ENCODE measurements at regions not wholly inside any gene's neighbourhood (a gene's known extent, or its start where the extent isn't known, plus 50 kb on each side); places are given as distances from the start of the nearest gene placed in this dataset.

DNA sequence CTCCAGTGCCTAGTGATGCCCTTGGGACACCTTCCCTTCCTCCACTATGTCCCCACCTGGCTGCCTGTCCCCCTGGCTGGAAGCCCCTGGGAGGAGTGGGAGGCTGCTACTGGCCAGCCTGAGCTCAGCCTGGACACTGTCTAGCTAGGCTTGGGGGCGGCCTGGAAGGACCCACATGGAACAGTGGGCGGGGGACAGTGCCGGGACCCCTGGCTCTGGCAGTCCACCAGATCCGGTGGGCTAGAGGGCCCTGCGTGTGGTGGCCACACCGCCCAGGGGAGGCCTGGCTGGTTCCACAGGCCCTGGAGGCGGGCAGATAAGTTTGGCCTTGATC is 388.0 kb upstream of the TNRC6C start:
- Histone ChIP-seq H3F3A (ENCODE audit: insufficient read depth) (no peaks in the 10 kb centered on the region), H3K4me3 (ENCODE audit: insufficient read depth, low read length, poor library complexity, severe bottlenecking) (no peak overlapping the region), H3K9me2 (replicated peaks; ENCODE audit: insufficient read depth, low read length) (no peaks in the 10 kb centered on the region), H3K36me3 (ENCODE audit: low read length) (no peaks in the 10 kb centered on the region), H3K4me2 (ENCODE audit: low read depth, low read length, poor library complexity, severe bottlenecking) (no peak overlapping the region), H3K79me2 (ENCODE audit: insufficient read depth, low read length) (no peaks in the 10 kb centered on the region), H3K27me3 (ENCODE audit: low read length) (no peaks in the 10 kb centered on the region), H2AFZ (ENCODE audit: low read depth, low read length, severe bottlenecking) (no peak overlapping the region), H3K9ac (ENCODE audit: low read length) (no peak overlapping the region), H4K20me1 (ENCODE audit: low read depth, low read length) (no peaks in the 10 kb centered on the region), H3K9me3 (ENCODE audit: insufficient read depth, low read length) (no peaks in the 10 kb centered on the region), H3K27ac (ENCODE audit: low read depth, low read length) (no peak overlapping the region)
- TF ChIP-seq, protein P1, sequence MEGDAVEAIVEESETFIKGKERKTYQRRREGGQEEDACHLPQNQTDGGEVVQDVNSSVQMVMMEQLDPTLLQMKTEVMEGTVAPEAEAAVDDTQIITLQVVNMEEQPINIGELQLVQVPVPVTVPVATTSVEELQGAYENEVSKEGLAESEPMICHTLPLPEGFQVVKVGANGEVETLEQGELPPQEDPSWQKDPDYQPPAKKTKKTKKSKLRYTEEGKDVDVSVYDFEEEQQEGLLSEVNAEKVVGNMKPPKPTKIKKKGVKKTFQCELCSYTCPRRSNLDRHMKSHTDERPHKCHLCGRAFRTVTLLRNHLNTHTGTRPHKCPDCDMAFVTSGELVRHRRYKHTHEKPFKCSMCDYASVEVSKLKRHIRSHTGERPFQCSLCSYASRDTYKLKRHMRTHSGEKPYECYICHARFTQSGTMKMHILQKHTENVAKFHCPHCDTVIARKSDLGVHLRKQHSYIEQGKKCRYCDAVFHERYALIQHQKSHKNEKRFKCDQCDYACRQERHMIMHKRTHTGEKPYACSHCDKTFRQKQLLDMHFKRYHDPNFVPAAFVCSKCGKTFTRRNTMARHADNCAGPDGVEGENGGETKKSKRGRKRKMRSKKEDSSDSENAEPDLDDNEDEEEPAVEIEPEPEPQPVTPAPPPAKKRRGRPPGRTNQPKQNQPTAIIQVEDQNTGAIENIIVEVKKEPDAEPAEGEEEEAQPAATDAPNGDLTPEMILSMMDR (IDR thresholded peaks at IDR 0.05; ENCODE audit: insufficient read depth, low read length, poor library complexity, severe bottlenecking) = no peak
- no peak for TF ChIP-seq EZH2phosphoT487 (conservative IDR thresholded peaks at IDR 0.05; ENCODE audit: low read length)

DNA sequence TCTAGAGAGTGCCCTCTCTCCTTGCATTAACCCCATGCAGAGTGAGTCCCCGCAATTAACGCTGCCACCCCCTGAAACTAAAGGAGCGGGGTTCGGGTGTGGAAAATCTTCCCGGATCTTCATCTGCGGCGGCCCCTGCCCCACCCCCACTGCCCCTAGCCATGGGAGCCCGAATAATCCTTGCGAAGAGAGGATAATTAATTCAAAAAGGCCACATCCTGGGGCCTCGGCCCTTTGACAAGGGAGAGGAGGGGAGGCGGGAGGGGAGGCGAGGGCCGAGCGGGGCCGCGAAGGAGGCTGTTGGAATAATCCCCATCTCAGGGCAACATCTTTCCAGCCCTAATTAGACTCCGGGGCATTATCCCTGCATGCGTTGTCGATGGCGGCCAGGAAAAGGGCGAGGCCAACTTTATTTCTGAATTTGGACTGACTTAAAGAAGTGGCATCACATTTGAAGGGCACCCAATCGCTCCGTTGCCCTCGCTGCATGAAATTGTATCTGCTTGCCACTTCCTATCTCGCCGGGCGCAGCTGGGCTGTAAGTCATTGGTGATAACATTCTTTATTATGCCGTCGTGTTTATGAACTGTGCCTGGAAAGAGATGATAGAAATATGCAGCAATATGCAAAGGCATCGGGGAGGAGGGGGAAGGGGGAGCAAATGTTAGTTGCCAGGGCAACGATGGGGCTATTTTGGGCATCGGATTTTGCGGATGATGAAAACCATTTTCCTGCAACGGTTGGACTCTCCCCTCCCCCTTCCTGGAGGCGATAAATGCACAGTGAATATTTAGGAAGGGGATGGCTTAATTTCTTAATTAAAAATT is 387.1 kb upstream of the TNRC6C start:
- Histone ChIP-seq H3K4me2 (ENCODE audit: low read depth, low read length, poor library complexity, severe bottlenecking) (no peak overlapping the region), H3K9ac (ENCODE audit: low read length) (no peak overlapping the region)

DNA sequence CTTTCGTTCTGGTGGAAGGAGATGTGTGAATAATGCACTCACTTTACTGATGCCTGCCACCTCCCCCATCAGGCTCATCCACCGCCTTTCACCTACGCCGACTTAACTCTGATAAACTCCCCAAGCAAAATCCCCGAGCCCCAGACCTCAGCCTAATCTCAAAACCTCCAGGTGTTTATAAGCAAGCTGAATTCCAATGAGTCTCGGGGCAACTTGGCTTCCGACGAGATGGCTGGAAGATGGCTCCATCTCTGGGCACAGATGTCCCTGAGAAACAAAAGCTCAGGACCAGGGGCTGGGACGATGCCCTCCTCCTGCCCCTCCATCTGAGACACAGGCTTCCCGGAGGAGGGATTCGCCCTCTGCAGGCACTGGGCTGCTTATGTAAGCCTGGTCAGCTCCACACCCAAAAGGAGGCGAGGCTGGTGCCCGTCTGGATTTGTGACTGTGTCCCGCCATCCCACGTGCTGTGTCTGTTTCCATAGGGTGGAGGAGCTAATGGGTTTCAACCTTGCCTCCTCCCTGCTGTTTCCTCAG is 386.4 kb upstream of the TNRC6C start:
- H2AFZ ChIP-seq (ENCODE audit: low read depth, low read length, severe bottlenecking) = no peak overlapping the region
- H3K79me2 ChIP-seq (ENCODE audit: insufficient read depth, low read length) = no peaks in the 10 kb centered on the region
- no peaks in the 10 kb centered on the region for H3K9me2 ChIP-seq (replicated peaks; ENCODE audit: insufficient read depth, low read length)
- no peaks in the 10 kb centered on the region for H3K36me3 ChIP-seq (ENCODE audit: low read length)
- H3K9ac ChIP-seq (ENCODE audit: low read length) = no peak overlapping the region
- no peak for TF ChIP-seq EZH2phosphoT487 (conservative IDR thresholded peaks at IDR 0.05; ENCODE audit: low read length)
- TF ChIP-seq, protein P1 (IDR thresholded peaks at IDR 0.05; ENCODE audit: insufficient read depth, low read length, poor library complexity, severe bottlenecking) = no peak
- no peak overlapping the region for H3K4me2 ChIP-seq (ENCODE audit: low read depth, low read length, poor library complexity, severe bottlenecking)
- no peak overlapping the region for H3K4me3 ChIP-seq (ENCODE audit: insufficient read depth, low read length, poor library complexity, severe bottlenecking)
- H3K9me3 ChIP-seq (ENCODE audit: insufficient read depth, low read length) = no peaks in the 10 kb centered on the region
- no peaks in the 10 kb centered on the region for H3K27me3 ChIP-seq (ENCODE audit: low read length)
- no peaks in the 10 kb centered on the region for H3F3A ChIP-seq (ENCODE audit: insufficient read depth)
- H4K20me1 ChIP-seq (ENCODE audit: low read depth, low read length) = no peaks in the 10 kb centered on the region
- no peak overlapping the region for H3K27ac ChIP-seq (ENCODE audit: low read depth, low read length)

More for the DNA sequence above, 387.1 kb upstream of the TNRC6C start:
- H2AFZ ChIP-seq (ENCODE audit: low read depth, low read length, severe bottlenecking) = no peak overlapping the region
- H3K27me3 ChIP-seq (ENCODE audit: low read length) = no peaks in the 10 kb centered on the region
- no peaks in the 10 kb centered on the region for H3K9me3 ChIP-seq (ENCODE audit: insufficient read depth, low read length)
- no peak overlapping the region for H3K27ac ChIP-seq (ENCODE audit: low read depth, low read length)
- no peak overlapping the region for H3K4me3 ChIP-seq (ENCODE audit: insufficient read depth, low read length, poor library complexity, severe bottlenecking)
- no peaks in the 10 kb centered on the region for H3K79me2 ChIP-seq (ENCODE audit: insufficient read depth, low read length)
- H3F3A ChIP-seq (ENCODE audit: insufficient read depth) = no peaks in the 10 kb centered on the region
- no peaks in the 10 kb centered on the region for H3K36me3 ChIP-seq (ENCODE audit: low read length)
- TF ChIP-seq, protein P1 (IDR thresholded peaks at IDR 0.05; ENCODE audit: insufficient read depth, low read length, poor library complexity, severe bottlenecking) = no peak
- no peak for TF ChIP-seq EZH2phosphoT487 (conservative IDR thresholded peaks at IDR 0.05; ENCODE audit: low read length)
- H3K9me2 ChIP-seq (replicated peaks; ENCODE audit: insufficient read depth, low read length) = no peaks in the 10 kb centered on the region
- H4K20me1 ChIP-seq (ENCODE audit: low read depth, low read length) = no peaks in the 10 kb centered on the region
